Germinal center (tissue), 1 donor: ENCODE measurements at regions not wholly inside any gene's neighbourhood (a gene's known extent, or its start where the extent isn't known, plus 50 kb on each side); places are given as distances from the start of the nearest gene placed in this dataset.

Source experiments
- DNase-seq: peaks from one replicate; pipeline ENCODE4 v3.0.0; 2012; ENCODE audit warnings: mixed read lengths, low spot score

DNA sequence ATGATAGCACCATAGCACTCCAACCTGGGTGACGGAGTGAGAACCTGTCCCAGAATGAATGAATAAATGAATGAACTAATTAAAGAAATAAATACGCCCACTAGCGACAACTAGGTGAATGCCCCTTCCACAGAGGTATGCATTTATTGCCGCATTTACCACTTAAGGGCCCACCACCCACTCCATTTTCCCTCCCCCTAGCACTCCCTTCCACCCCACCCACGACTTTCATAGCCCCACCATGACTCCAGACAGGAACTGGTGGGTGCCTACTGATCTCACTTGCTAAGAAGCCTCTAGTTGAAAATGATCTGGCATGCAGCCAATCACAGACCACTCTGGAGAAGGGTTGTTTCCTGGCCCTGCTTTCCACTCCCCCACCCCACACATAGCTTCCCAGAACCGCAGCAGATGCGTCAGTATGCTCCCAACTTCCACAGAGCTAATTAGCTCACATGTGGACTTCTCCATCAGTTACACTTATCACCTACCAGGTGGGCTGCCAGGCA, 167.6 kb downstream of the WT1 start:
- no peak for DNase-seq

DNA sequence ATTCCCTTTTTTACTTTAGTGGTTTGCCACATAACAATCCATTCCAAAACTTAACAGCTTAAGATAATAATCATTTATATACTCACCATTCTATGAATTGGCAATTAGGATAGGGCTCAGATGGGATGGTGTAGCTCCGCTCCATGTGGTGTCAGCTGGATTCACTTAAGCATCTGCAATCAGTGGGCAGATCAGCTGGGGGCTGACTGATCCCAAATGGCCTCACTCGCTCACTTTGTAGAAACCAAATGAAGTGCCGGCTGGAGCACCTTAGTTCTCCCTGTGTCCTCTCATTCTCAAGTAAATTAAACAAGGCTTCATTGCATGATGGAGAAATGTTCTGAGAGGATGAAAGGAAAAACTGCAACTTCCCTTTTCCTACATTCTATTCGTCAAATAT, 161.4 kb downstream of the WT1 start:
- no peak for DNase-seq

DNA sequence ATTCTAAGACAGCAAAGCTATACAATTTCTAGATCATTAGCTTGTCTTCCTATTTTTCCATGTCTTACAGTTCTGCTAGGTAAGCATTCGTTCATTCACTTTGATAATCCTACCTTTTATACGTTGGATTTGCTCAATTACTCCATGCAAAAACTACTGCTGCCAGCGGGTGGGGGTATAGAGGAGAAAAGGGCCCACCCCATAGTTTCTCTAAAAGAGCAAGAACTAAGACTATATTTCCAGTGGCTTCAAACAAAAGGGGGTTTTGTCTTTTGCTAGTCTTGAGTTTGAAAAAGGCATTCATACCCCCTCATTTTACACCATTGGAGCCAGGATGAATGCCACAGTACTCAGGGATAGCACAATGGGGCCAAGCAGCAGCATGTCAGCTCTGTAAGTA, 155.7 kb downstream of the WT1 start:
- no peak for DNase-seq

DNA sequence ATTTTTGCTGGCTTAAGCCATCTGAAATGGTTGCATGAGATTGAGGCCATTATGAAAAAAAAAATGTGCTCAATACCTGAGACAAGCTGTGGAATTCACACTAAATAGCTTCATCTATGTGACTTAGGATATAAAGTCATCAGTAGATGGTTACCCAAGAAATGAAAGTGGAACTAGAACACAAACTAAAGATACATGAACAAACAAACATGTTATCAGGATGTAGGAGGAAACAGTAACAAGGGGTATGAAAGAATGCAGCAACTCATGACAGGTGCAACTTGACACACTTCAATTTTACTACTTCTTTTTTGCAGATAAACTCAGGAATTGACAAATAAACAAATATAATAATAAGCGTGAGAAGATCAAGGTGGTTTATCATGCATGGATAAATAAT, 155.0 kb downstream of the WT1 start:
- no peak for DNase-seq

DNA sequence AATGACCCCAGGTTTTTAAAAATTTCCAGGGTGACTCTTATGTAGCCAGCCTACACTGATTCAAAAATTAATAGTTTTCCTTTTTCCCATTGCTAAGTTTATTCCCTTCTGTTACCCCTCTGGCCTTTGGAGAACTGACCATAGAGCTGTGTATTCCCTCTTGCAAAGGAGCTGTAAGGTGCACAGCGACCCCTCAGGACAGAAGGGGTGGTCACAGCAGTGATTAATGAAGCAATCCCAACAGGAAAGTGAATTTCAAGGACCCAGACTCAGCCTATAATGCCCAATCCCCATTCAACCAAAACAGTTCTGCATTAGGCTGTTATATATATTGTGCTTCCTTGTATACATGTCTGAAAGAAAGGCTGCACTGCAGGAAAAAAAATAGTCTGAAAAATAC, 147.1 kb downstream of the WT1 start:
- DNase-seq: no peak

DNA sequence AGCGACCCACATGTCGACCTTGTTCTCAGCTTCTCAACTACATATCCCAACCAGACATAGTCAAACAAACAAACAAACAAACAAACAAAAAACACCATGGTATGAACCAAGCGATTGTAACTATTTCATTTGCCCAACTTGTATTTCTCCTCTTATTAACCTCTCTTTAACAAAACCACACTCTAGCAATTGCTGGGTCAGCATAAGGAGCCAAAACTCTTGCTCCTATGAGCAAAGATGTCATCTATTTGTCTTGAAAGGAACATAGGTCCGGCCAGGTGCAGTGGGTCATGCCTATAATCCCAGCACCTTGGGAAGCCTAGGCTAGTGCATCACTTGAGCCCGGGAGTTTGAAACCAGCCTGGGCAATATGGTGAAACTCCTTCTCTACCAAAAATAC, 145.6 kb downstream of the WT1 start:
- DNase-seq: no peak

DNA sequence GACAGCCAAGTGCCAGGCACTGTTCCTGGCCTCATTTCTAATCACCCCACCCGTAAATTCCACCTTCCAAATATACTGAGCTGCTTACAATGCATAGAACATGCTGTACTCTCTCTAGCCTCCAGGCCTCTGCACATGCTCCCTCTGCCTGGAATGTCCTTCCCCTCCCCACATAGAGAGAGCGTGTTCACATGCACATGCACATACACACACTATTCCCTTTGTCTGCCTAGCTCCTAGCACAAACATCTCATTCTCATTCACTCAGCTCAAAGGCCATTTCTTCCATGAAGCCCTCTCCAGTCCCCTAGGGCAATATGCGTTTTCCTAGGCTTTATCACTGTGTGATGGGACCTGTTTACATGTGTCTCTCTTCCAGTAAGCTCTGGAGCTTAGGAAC, 144.6 kb downstream of the WT1 start:
- no peak for DNase-seq

DNA sequence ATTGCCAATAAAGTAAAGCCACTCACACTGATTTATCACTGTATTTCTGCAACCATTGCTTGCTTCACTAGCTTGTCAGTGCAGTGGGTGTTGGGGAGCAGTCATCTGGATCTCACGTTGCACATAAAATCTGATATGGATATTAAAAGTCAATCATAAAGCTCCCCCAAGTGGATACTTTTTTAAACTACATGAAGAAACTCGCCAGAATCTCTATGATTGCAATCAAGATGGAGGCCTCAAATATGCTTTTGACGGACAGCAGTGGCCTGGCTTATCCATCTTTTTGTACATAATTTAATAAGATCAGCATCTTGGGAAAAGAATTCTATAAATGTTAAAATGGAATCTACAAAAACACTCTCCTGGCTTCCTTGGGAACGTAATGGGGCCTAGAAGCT, 137.7 kb downstream of the WT1 start:
- peak; percentile 26 for DNase-seq

DNA sequence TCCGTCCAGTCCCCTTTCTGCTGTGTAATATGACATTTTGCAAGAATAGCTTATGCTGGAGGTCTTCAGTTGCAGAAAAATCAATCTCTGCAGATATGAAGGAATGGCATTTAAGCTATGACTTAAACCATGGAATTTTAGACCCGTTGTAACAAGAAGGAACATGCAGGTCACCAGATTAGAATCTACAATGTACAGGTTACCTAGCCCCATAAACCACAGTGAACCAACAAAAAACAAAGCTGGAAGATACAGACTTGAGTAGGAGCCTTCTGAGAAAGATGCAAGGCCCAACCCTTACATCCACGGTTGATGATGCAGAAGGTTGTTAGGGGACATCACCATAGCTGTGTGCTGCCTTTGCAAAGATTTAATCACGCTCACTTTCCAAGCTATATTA, 132.5 kb downstream of the WT1 start:
- DNase-seq: no peak

DNA sequence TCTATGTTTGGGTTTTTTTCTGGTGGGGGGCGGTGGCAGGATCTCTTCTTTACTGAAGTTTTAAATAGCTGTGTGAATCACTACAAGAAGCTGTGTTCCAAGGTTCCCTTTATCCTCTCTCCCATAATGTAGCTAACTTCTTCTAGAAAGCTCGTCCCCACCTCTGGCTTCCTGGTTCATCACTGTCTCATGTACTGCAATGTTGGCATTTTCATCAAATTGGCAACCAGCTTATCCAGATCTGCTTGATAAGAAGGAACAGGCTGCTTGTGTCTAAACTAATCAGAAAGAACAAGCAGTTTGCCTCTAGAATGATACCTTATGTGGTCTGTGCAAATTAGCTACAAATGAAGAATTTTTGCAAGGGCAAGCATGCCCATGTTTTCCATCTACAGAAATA, 130.8 kb downstream of the WT1 start:
- no peak for DNase-seq

DNA sequence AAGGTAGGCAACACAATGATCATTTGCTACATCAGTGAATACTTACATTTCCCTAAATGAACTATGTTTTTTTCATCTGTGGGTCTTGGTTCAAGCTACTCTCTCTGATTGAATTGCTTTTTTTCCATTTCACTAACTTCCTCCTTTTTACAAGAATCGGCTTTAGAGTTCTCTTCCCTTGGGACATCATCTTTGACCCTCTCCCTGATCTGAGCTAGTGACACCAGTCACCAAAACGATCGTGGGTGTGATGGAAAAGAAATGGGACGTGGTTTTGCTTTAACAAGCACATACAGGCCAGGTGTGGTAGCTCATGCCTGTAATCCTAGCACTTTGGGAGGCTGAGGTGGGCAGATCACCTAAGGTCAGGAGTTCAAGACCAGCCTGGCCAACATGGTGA, 129.9 kb downstream of the WT1 start:
- DNase-seq: no peak

DNA sequence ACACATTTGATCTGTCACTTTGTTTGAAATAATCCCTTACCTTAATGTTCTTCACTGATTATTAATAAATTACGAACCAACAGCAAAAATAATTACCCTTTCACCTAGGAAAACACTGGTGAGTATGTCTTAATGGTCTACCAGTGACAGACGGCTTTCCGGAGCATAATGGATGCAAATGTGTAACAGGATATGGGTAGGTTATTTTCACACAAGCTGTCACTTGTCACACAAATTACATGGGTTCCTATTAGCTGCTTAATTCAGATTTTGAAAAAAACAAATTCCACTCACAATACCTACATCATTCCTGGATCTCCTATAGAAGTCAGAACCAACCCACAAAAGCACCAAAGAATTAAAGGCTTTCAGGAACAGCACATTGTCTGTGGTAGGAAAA, 127.9 kb downstream of the WT1 start:
- DNase-seq: no peak

DNA sequence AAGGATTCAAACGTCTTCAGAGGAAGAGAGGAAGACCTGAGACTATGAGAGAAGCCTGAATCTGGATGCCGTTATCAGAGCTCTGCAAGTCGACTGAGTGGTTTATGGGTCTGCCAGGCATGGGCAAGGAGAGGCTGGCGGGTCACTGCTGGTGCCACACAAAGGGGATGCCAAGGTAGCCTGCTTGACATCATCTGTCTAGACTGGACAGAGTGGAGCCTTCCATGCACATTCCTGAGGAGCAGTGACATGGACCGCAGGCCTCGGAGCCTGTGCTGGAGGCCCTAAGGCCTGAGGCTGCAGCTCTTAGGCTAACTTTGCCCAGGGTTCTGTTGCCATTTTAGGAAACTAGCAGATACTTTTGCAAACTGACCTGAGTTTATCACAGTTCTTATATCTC, 127.4 kb downstream of the WT1 start:
- DNase-seq: no peak

DNA sequence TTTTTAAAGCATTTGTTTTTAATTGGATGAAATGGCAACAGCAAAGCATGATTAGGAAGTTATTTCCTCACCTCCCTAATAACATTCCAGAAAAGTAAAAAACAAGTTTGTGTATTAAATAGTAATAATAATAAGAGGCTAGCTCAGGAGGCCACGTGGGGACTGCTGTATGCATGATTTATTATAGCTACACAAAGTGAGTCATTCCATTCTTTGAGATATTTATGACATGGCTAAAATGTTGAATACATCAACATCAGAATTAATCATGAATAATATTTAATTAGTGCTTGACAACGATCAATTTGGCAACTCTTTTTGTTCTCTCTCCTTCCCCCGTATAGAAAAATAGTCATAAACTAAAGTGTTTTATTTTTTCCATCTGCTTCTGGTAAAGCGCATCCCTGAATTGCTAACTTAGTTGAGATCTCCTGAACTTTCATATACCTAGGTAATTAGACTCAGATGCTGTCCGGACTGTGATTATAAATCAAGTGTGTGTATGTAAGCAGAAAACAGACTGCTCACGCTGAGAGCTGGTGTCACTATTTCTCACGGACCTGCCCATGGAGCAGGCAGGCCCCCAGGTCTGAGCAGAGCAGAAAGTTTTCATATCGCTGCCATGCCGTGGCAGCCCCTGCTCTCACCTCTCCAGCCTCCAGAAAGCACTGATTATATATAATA, 125.7 kb downstream of the WT1 start:
- DNase-seq: no peak

DNA sequence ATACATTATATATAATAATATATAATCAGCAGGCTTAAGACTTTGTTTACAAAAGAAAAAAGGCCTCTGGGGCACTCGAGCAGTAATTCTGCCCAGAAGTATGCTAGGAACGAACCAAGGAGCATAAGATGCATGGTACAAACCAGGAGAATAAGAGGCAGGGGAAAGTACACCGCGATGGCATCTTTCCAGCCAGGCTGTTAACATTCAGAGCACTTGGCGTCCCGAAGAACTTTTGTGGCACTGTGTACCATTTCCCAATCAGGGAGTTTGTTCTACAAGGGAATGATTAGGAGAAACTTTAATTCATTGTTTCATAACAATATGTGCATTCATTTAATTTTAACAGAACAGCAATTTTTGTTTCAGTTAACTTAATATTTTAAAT, 125.1 kb downstream of the WT1 start:
- DNase-seq: no peak

DNA sequence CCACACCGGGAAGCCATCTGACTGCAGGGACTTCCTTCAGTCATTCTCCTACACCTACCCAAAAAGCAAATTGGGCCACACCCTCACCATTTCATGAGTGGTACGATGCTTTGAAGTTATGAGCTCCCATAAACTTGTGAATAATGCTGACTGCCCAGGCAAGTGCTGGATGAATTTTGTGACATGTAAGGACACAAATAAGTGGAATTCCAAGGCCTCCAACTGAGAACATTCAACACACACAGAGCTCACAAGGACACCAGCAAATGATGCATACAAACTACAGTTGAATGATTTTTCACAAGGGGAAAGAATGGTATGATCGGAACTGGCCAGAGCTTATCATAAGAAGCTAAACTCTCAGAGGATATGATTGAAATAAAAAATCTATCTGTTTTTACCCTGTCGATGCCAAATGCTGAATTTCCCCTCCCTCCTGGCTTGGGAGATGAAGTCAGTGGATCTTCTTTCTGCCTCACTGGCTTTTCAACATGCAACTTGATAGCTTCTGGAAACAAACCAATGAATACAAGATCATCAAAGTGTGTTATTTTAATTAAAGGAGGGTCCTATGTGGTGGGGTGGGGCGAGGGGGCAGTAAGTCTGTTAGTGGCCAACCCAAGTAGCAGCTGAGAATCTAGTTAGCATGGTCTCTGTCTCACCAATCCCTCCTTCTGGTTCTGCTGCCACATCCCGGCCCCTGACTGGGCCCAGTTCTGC, 123.8 kb downstream of the WT1 start:
- DNase-seq: no peak

DNA sequence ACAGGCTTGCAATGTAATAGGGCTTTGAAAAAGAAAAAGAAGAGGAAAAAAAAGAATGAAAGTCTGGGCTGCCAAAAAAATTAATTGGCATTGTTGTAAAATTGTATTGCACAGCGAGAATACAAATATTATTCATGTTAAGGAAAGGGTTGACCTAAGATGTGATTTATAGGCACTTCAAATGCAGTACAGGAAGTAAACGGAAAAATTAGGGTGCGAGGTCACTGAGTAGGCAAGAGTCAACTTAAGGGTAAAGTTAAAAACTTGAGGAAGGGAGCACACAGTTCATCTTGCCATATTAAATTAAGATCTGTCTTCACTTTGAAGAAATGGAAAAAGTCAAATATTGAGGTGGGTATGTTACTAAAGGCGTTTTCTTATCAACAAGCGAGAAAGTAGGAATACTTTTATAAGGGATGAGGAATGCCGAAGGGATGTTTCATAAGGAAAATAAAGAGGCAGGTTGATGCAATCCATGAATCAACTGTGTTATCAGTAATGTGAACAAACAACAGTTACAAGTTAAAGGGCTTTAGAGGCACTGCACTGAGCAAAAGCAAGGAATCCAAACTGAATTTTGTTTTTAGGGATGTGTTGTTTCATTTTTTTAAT, 123.0 kb downstream of the WT1 start:
- DNase-seq: no peak

DNA sequence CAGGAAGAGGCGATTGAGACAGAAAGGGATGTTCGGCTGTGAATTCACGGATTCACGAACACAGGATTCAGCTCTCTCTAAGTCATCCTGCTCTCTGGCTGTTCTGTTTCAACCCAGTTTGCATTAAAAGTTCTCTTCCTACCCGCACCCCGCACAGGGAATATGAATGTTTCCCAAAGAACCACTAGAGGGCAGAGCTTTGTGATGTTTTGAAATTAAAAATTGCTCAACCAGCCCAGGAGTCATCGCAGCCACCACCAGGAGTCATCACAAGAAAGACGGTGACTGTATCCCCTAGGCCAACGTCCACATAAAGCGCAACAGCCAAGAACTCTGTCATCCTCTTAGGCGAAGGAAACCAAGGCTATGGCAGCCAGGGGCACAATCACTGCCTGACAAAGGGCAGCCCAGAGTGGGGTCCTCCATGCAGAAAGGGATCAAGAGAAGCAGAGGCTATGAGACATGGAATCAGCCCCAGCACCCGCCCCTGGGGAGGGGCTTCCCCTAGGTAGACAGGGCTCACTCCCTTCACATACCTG, 122.4 kb downstream of the WT1 start:
- peak; percentile 41 for DNase-seq

DNA sequence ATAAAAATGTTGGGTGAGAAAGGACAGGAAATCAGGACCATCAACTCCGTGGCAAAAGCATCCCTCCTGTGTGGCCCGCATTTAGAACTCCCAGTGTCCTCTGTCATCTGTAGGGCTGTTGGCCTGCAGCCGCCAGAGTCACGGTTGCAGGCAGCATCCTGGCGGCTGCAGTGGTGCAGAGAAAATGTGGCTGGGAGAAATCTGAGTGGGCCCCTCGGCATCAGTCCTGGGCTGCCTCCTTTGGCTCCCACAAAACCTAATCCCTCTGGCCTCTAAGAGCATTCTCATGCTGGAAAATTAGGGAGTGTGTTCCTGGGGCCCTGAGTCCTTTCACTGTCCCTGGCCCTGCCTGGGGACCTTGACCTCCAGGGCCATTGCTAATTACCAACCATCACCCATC, 121.9 kb downstream of the WT1 start:
- DNase-seq: no peak

DNA sequence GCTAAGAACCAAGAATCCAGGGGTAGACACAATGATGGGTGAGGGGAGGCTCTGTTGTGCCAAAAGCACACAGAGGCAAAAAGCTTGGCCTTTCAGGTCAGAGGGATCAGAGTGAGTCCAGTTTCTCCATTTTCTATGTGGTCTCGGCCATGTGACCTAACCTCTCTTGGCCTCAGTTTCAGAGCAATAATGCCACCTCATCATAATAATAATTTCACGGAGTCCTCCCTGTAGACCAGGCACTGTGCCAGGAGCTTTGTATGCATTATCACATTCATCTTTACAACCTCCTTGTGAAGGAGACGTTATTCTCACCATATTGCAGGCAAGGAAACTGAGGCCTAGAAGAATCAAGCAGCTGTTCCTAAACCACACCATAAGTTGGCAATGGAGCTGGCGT, 120.2 kb downstream of the WT1 start:
- DNase-seq: no peak

DNA sequence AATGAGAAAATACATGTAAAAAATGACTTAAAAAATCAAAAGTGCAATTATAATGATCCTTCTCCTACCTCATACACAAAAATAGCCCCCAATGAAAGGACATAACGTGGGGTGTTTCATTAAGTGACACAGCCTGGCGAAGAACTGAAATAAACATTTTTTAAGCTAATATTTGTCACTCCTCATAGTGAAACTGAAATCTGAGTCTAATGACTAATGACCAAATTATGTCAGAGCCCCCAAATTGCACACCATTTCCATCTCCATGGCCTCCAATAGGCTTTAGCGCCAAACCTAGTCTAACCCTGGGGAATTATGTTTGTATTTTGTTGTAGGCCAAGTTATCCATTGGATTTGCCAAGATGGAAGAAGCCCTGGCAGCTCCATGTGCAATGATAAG, 119.1 kb downstream of the WT1 start:
- DNase-seq: no peak

DNA sequence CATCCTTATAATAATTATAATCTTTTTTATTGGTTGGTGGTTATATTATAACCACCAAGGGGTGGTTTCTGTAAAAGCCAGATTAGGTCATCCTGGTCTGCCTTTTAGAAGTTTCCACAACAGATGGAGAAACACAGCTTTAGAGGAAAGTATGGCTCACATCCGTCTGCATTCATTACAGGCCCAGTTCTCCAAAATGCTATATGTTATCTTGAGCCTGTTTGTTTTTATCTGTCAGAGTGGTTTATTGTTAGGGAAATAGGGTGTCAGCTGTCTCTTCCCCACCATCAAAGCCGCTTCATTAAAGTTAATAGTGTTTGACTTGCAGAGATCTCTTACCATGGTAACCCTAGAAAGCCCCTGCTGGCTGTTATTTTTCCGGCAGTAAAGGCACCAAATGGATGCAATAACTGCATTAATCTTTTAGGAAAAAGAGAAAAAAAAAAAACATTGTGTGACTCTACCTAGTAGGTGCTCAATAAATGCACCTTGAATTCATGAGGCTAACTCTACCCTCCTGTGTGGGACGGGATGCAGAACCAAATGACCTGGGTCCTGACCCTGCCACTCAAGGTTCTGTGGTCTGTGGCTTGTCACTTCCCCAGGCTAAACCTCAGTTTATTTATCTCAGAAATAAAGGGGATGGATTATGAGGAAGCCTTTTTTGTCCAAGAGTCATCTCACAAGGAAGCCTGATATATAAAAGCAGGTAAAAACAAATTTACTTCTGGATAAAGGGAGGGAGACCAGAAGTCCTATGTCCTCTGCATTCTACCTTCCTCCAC, 118.3 kb downstream of the WT1 start:
- DNase-seq: no peak
